Lung (tissue), 11 donors: ENCODE measurements at regions not wholly inside any gene's neighbourhood (a gene's known extent, or its start where the extent isn't known, plus 50 kb on each side); places are given as distances from the start of the nearest gene placed in this dataset.

Experiments
- ATAC-seq: fragments of 200-7000 bp; cut with Tn5 transposase; one replicate; pipeline ENCODE4 v1.9.1; 2020; ENCODE audit warnings: moderate number of reproducible peaks; ENCODE audit not compliant: insufficient read depth, low FRiP score
- DNase-seq, 3 donors: peaks; one replicate each; pipeline ENCODE4 v3.0.0-alpha.2; 2013 to 2017
- H3K27ac ChIP-seq, 2 donors: one replicate each; pipeline ENCODE4 v1.5.1; 2013; ENCODE audit warnings: mild to moderate bottlenecking in 2 of 2, moderate library complexity in 2 of 2, control low read depth in 1 of 2, inconsistent platforms in 1 of 2, low read depth in 1 of 2, low read length in 1 of 2
- H3K27me3 ChIP-seq, 3 donors: one replicate each; pipeline ENCODE4 v1.5.1; 2013; ENCODE audit warnings: low read length in 2 of 3; ENCODE audit not compliant: control insufficient read depth in 3 of 3, insufficient read depth in 3 of 3
- H3K36me3 ChIP-seq, 4 donors: one replicate each; pipeline ENCODE4 v1.5.1; 2013; ENCODE audit warnings: low read length in 4 of 4, mild to moderate bottlenecking in 1 of 4, moderate library complexity in 1 of 4; ENCODE audit not compliant: control insufficient read depth in 4 of 4, insufficient read depth in 4 of 4
- H3K4me1 ChIP-seq, 5 donors: one replicate each; pipeline ENCODE4 v1.5.1; 2013; ENCODE audit warnings: low read length in 5 of 5, mild to moderate bottlenecking in 2 of 5, moderate library complexity in 1 of 5; ENCODE audit not compliant: control insufficient read depth in 5 of 5, insufficient read depth in 5 of 5
- H3K4me3 ChIP-seq: one replicate; pipeline ENCODE4 v1.5.1; 2013; ENCODE audit warnings: mild to moderate bottlenecking, control low read depth, moderate library complexity
- H3K9ac ChIP-seq, 2 donors: one replicate each; pipeline ENCODE4 v1.5.1; 2013; ENCODE audit warnings: low read length in 2 of 2, control low read depth in 1 of 2; ENCODE audit not compliant: insufficient read depth in 1 of 2
- H3K9me3 ChIP-seq, 4 donors: one replicate each; pipeline ENCODE4 v1.5.1; 2013; ENCODE audit warnings: low read length in 3 of 4, mild to moderate bottlenecking in 1 of 4, moderate library complexity in 1 of 4; ENCODE audit not compliant: control insufficient read depth in 4 of 4, insufficient read depth in 3 of 4
- WGBS, 2 donors: extraction: QIAGEN DNeasy Blood & Tissue Kit; methylation state at CpG; one replicate each; pipeline ENCODE4 v1.1.7; 2013; 5-methylcytosine and 5-hydroxymethylcytosine counted together
- TF ChIP-seq, protein P1 (sequence below): IDR thresholded peaks from 2 replicates; pipeline ENCODE4 v1.5.1; 2012; ENCODE audit warnings: mild to moderate bottlenecking; ENCODE audit errors: control extremely low read depth, extremely low read depth
- donor health status: control.
- donor health status: control.
- donor health status: Bipolar disorder and iron deficiency.
- donor health status: healthy.
- donor health status: DM: yes; HTN: yes; CAD: no.

DNA sequence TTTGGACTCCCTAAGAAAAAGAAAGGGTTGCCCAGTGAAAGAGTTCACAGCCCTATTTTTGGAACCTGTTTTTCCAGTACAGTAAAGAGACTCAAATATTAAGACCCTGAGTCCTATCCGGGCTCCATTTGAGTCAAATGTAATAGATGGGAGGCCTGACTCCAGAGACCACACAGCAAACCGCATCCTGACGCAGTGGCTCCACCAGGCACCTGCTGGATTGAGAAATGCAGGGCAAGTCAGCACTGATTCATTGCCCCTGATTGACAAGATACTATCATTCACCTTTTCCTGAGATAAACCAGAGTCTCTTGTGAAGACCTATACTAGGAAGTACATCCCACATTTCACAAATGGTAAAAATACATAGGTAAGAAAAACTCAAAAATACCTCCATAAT, 715.7 kb upstream of the SOX9 start:
- Histone ChIP-seq H3K9ac (no peak overlapping the region), H3K4me3 (no peak overlapping the region), H3K4me1 (no peaks in the 10 kb centered on the region), H3K9me3 (no peaks in the 10 kb centered on the region), H3K27me3 (no peaks in the 10 kb centered on the region), H3K36me3 (no peaks in the 10 kb centered on the region), H3K27ac (no peak overlapping the region)
- WGBS, 2 donors, result 84 to 86% methylated on average over 3 of the region's 3 CpGs
- DNase-seq (no peak), ATAC-seq (no peak)
- TF ChIP-seq, protein P1, sequence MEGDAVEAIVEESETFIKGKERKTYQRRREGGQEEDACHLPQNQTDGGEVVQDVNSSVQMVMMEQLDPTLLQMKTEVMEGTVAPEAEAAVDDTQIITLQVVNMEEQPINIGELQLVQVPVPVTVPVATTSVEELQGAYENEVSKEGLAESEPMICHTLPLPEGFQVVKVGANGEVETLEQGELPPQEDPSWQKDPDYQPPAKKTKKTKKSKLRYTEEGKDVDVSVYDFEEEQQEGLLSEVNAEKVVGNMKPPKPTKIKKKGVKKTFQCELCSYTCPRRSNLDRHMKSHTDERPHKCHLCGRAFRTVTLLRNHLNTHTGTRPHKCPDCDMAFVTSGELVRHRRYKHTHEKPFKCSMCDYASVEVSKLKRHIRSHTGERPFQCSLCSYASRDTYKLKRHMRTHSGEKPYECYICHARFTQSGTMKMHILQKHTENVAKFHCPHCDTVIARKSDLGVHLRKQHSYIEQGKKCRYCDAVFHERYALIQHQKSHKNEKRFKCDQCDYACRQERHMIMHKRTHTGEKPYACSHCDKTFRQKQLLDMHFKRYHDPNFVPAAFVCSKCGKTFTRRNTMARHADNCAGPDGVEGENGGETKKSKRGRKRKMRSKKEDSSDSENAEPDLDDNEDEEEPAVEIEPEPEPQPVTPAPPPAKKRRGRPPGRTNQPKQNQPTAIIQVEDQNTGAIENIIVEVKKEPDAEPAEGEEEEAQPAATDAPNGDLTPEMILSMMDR, result no peak

DNA sequence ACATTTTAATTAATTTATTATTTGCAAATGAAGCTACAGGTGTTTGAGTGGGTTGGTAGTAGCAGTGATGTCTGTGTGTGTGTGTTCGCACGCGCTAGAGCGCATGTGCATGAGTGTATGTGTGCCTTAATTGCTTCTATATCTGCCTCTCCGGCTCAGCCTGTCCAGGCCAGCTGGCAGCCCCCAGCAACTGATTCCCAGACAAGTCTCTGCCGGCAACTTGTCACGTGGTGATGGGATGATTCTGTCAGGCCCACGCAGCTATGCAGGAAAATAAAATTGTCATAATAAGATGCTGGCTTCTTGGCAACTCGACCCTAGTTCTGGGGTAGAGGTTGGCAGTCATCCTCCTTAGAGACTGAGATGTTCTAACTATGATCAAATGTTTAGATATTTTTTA, 712.8 kb upstream of the SOX9 start:
- H3K27me3 ChIP-seq, result no peaks in the 10 kb centered on the region
- 79 to 84% methylated on average over 9 of the region's 9 CpGs for WGBS, 2 donors
- TF ChIP-seq, protein P1, result no peak
- H3K9me3 ChIP-seq, result no peaks in the 10 kb centered on the region
- no peak overlapping the region for H3K9ac ChIP-seq
- H3K27ac ChIP-seq, result no peak overlapping the region
- no peaks in the 10 kb centered on the region for H3K4me1 ChIP-seq
- H3K36me3 ChIP-seq, result no peaks in the 10 kb centered on the region
- DNase-seq, result no peak
- no peak overlapping the region for H3K4me3 ChIP-seq
- ATAC-seq, result no peak

DNA sequence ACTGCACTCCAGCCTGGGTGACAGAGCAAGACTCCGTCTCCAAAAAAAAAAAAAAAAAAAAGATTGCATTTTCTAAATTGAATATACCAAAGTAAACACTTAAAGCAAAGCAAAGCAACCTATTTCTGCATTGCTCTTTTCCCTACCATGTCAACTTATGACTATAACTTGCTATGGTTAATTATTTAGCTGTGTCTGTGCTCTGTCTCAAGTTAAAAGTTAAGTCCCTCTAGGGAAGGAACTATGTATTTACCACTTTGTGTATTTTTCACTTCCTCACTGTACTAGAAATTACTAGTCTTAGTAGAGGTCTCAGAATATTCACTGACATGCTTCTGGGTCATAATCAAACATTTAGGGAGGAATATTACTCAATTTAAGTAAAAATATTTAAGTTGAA, 711.7 kb upstream of the SOX9 start:
- DNase-seq, result no peak
- Histone ChIP-seq H3K9me3 (no peaks in the 10 kb centered on the region), H3K36me3 (no peaks in the 10 kb centered on the region), H3K27ac (no peak overlapping the region), H3K4me1 (no peaks in the 10 kb centered on the region), H3K9ac (no peak overlapping the region), H3K27me3 (no peaks in the 10 kb centered on the region), H3K4me3 (no peak overlapping the region)
- TF ChIP-seq, protein P1, result no peak
- no peak for ATAC-seq
- WGBS, 2 donors, result no CpG with 5 or more reads among the region's 1 CpG

DNA sequence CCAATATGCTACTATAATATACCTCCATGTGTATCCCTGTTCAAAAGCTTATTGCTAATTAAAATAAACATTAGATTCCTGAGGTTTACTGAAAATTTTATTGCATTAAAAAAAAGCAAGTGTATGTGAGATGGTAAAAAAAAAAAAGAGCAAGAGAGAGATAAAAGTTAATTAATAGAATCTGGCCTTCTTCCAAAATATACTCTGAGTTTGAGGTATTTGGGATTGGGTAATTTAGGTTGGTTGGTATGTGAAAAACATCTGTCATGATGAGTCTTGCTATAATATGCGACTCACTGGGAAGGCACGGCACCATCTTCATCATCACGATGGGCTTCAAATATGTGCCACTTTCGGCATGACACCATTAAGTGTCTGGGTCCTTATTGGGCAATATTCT, 711.1 kb upstream of the SOX9 start:
- TF ChIP-seq, protein P1, result no peak
- no peaks in the 10 kb centered on the region for H3K9me3 ChIP-seq
- H3K4me3 ChIP-seq, result no peak overlapping the region
- no peak overlapping the region for H3K9ac ChIP-seq
- H3K27me3 ChIP-seq, result no peaks in the 10 kb centered on the region
- WGBS, 2 donors, result 87 to 96% methylated on average over 4 of the region's 4 CpGs
- no peaks in the 10 kb centered on the region for H3K36me3 ChIP-seq
- no peaks in the 10 kb centered on the region for H3K4me1 ChIP-seq
- DNase-seq (no peak), ATAC-seq (no peak)
- no peak overlapping the region for H3K27ac ChIP-seq
